OCI-LY3 (cell line): ENCODE measurements at regions not wholly inside any gene's neighbourhood (a gene's known extent, or its start where the extent isn't known, plus 50 kb on each side); places are given as distances from the start of the nearest gene placed in this dataset.

Experiments used
- EZH2phosphoT487 ChIP-seq: fragments of 200-600 bp; shearing (Covaris generic); IDR thresholded peaks from 2 replicates; pipeline ENCODE4 v1.6.1; 2018; ENCODE audit warnings: antibody characterized with exemption, mixed run types, low read depth
- TF ChIP-seq, protein P1 (sequence below): fragments of 200-600, 300-600 bp; sonication (generic); IDR thresholded peaks from 2 replicates; pipeline ENCODE4 v1.5.1; 2014; ENCODE audit warnings: antibody characterized with exemption, low read length, low read depth

DNA sequence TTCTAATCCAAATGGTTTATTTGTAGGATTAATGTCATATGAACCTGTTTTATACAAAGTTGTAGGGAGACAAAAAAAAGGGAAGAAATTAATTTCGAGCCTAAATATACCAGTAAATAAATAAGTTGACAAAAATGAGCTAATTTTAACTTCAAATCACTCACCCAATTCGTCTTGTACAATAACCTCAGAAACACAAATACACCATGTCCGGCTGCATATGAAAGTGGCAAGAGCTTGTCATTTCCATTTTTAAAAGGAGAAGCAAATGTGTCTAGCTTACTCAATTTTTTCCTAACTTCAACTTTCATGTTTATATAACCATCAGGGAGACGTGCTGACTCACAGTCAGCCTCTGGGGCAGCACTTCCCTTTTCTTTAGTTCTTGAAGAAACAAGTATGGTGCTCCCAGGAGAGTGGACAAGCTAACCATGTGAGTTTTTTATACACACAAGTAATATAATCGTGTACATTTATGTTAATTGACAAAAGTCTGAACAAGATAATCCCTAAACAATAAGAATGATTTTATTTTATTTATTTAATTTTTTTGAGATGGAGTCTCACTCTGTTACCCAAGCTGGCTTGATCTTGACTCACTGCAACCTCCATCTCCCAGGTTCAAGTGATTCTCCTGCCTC, 55.5 kb upstream of the SGK1 start:
- TF ChIP-seq, protein P1, sequence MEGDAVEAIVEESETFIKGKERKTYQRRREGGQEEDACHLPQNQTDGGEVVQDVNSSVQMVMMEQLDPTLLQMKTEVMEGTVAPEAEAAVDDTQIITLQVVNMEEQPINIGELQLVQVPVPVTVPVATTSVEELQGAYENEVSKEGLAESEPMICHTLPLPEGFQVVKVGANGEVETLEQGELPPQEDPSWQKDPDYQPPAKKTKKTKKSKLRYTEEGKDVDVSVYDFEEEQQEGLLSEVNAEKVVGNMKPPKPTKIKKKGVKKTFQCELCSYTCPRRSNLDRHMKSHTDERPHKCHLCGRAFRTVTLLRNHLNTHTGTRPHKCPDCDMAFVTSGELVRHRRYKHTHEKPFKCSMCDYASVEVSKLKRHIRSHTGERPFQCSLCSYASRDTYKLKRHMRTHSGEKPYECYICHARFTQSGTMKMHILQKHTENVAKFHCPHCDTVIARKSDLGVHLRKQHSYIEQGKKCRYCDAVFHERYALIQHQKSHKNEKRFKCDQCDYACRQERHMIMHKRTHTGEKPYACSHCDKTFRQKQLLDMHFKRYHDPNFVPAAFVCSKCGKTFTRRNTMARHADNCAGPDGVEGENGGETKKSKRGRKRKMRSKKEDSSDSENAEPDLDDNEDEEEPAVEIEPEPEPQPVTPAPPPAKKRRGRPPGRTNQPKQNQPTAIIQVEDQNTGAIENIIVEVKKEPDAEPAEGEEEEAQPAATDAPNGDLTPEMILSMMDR: no peak
- TF ChIP-seq EZH2phosphoT487: no peak
